ENCODE measurements at regions not wholly inside any gene's neighbourhood (a gene's known extent, or its start where the extent isn't known, plus 50 kb on each side); places are given as distances from the start of the nearest gene placed in this dataset.

DNA sequence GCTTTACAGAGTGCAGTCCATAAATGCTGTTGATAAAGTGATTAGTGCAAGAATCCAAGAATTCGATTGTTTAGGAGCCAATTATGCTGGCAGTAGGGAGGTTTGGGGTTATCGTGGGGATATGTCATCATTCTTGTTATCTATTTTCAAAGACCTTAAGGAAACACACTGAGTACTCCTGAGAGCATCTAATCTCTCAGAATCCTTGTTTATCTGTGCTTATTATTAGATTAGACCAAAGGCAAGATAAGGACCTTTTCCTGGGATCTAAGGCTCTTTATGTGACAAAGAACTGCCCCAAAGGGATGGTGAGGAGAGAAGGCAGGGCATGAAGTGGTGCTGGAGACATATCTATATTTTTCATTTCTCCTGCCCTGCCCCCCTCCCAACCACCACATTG lies 139.1 kb downstream of the TSEN15 start:
- TF ChIP-seq, protein P1, sequence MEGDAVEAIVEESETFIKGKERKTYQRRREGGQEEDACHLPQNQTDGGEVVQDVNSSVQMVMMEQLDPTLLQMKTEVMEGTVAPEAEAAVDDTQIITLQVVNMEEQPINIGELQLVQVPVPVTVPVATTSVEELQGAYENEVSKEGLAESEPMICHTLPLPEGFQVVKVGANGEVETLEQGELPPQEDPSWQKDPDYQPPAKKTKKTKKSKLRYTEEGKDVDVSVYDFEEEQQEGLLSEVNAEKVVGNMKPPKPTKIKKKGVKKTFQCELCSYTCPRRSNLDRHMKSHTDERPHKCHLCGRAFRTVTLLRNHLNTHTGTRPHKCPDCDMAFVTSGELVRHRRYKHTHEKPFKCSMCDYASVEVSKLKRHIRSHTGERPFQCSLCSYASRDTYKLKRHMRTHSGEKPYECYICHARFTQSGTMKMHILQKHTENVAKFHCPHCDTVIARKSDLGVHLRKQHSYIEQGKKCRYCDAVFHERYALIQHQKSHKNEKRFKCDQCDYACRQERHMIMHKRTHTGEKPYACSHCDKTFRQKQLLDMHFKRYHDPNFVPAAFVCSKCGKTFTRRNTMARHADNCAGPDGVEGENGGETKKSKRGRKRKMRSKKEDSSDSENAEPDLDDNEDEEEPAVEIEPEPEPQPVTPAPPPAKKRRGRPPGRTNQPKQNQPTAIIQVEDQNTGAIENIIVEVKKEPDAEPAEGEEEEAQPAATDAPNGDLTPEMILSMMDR (tag by site-specific recombination; IDR thresholded peaks at IDR 0.05): no peak
- TF ChIP-seq ZNF654 (tag by site-specific recombination; IDR thresholded peaks at IDR 0.05; ENCODE audit: low read depth) (no peak), ZNF416 (tag by site-specific recombination; IDR thresholded peaks at IDR 0.05) (no peak), ZXDB (tag by site-specific recombination; IDR thresholded peaks at IDR 0.05) (no peak), OSR2 (tag by site-specific recombination; IDR thresholded peaks at IDR 0.05) (no peak), ZNF274 (IDR thresholded peaks at IDR 0.05; ENCODE audit: low read length) (no peak), ZNF274 (tag by site-specific recombination; IDR thresholded peaks at IDR 0.05; ENCODE audit: borderline replicate concordance) (no peak), ZNF768 (tag by site-specific recombination; IDR thresholded peaks at IDR 0.05) (no peak), KLF1 (tag by site-specific recombination; IDR thresholded peaks at IDR 0.05) (no peak), KLF7 (tag by site-specific recombination; IDR thresholded peaks at IDR 0.05; ENCODE audit: borderline replicate concordance) (no peak), ZNF350 (tag by site-specific recombination; IDR thresholded peaks at IDR 0.05) (no peak)
- TF ChIP-seq, protein P2, sequence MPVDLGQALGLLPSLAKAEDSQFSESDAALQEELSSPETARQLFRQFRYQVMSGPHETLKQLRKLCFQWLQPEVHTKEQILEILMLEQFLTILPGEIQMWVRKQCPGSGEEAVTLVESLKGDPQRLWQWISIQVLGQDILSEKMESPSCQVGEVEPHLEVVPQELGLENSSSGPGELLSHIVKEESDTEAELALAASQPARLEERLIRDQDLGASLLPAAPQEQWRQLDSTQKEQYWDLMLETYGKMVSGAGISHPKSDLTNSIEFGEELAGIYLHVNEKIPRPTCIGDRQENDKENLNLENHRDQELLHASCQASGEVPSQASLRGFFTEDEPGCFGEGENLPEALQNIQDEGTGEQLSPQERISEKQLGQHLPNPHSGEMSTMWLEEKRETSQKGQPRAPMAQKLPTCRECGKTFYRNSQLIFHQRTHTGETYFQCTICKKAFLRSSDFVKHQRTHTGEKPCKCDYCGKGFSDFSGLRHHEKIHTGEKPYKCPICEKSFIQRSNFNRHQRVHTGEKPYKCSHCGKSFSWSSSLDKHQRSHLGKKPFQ (tag by site-specific recombination; IDR thresholded peaks at IDR 0.05): no peak
- TF ChIP-seq, protein P3, sequence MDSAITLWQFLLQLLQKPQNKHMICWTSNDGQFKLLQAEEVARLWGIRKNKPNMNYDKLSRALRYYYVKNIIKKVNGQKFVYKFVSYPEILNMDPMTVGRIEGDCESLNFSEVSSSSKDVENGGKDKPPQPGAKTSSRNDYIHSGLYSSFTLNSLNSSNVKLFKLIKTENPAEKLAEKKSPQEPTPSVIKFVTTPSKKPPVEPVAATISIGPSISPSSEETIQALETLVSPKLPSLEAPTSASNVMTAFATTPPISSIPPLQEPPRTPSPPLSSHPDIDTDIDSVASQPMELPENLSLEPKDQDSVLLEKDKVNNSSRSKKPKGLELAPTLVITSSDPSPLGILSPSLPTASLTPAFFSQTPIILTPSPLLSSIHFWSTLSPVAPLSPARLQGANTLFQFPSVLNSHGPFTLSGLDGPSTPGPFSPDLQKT (IDR thresholded peaks at IDR 0.05; ENCODE audit: borderline replicate concordance, low read depth, low read length): no peak
